Bronchial epithelial cell (primary cell): ENCODE measurements at regions not wholly inside any gene's neighbourhood (a gene's known extent, or its start where the extent isn't known, plus 50 kb on each side); places are given as distances from the start of the nearest gene placed in this dataset.

Experiments used
- DNase-seq: peaks from one replicate; pipeline ENCODE4 v3.0.0-alpha.2; 2010; ENCODE audit warnings: low read depth
- FAIRE-seq: peaks from 2 replicates; lab custom pipeline; 2011; peaks lifted over from hg19 to GRCh38; lab: Jason Lieb, UNC
- H3K27me3 ChIP-seq: 2 replicates; pipeline ENCODE4 v1.5.1; 2011; ENCODE audit warnings: low read length; ENCODE audit not compliant: control insufficient read depth, insufficient read depth
- H3K36me3 ChIP-seq: 2 replicates; pipeline ENCODE4 v1.5.1; 2011; ENCODE audit warnings: low read length; ENCODE audit not compliant: control insufficient read depth, insufficient read depth
- H3K4me3 ChIP-seq: 2 replicates; pipeline ENCODE4 v1.5.1; 2011; ENCODE audit warnings: mild to moderate bottlenecking, low read depth, low read length, control low read depth
- TF ChIP-seq, protein P1 (sequence below): IDR thresholded peaks from 2 replicates; pipeline ENCODE4 v1.5.1; 2011; ENCODE audit warnings: mild to moderate bottlenecking, moderate library complexity, low read length, control low read depth, inconsistent platforms; ENCODE audit not compliant: insufficient read depth, severe bottlenecking

GRCh38 chr4:43345323-43345925, 452.9 kb downstream of the GRXCR1 start:
- peak; percentile 67 for DNase-seq
- TF ChIP-seq, protein P1, sequence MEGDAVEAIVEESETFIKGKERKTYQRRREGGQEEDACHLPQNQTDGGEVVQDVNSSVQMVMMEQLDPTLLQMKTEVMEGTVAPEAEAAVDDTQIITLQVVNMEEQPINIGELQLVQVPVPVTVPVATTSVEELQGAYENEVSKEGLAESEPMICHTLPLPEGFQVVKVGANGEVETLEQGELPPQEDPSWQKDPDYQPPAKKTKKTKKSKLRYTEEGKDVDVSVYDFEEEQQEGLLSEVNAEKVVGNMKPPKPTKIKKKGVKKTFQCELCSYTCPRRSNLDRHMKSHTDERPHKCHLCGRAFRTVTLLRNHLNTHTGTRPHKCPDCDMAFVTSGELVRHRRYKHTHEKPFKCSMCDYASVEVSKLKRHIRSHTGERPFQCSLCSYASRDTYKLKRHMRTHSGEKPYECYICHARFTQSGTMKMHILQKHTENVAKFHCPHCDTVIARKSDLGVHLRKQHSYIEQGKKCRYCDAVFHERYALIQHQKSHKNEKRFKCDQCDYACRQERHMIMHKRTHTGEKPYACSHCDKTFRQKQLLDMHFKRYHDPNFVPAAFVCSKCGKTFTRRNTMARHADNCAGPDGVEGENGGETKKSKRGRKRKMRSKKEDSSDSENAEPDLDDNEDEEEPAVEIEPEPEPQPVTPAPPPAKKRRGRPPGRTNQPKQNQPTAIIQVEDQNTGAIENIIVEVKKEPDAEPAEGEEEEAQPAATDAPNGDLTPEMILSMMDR, result no peak
- no peak for FAIRE-seq
- Histone ChIP-seq H3K27me3 (no peaks in the 10 kb centered on the region), H3K36me3 (no peaks in the 10 kb centered on the region), H3K4me3 (no peak overlapping the region)

- Histone ChIP-seq H3K4me3 (no peak overlapping the region), H3K27me3 (no peaks in the 10 kb centered on the region), H3K36me3 (no peaks in the 10 kb centered on the region)
- TF ChIP-seq, protein P1, result no peak
- DNase-seq (peak; percentile 69), FAIRE-seq (no peak)
These were observed 456.1 kb downstream of the GRXCR1 start for GRCh38 chr4:43348591-43348990.

GRCh38 chr4:43351970-43352806, 459.7 kb downstream of the GRXCR1 start:
- FAIRE-seq (no peak), DNase-seq (peak; percentile 55)
- H3K4me3 ChIP-seq, result no peak overlapping the region
- H3K36me3 ChIP-seq, result no peaks in the 10 kb centered on the region
- no peaks in the 10 kb centered on the region for H3K27me3 ChIP-seq
- TF ChIP-seq, protein P1, result no peak

DNA sequence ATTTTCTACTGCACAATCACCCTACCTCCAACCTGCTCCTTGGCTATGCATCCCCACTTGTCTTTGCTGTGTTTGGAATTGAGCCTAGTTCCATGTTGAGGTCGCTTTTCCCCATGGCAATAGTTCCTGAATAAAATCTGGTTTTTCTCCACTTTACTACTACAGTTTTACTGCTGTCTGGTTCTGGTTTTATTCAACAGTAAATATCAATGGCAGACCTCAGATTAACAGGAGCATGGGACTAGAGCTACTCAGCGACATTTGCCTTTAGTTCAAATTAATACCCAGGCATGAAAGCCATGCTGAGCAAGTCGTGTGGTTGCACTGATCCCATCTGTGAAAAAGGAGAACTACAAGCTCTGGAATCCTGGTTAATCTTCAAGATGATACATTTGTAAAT, 460.3 kb downstream of the GRXCR1 start:
- DNase-seq (no peak), FAIRE-seq (no peak)
- Histone ChIP-seq H3K36me3 (no peaks in the 10 kb centered on the region), H3K4me3 (no peak overlapping the region), H3K27me3 (no peaks in the 10 kb centered on the region)
- TF ChIP-seq, protein P1, result no peak

DNA sequence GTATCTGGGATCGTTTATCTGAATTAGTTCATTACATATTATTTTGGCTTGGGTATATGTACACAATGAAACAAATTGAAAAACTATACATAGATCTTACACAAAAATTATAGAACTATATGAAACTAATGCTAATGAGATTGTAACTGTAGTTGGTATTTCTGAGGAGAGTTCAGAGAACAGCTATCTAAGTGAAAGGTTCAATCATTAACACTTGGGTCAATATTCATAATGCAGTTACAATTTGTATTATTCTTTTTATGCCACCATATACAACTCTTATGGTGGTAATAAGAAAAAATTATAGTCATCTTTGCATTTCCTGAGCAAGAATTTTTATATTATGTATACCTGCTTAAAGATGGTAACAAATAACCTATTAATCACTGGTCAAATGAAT, 461.0 kb downstream of the GRXCR1 start:
- FAIRE-seq (no peak), DNase-seq (no peak)
- H3K27me3 ChIP-seq, result no peaks in the 10 kb centered on the region
- H3K36me3 ChIP-seq, result no peaks in the 10 kb centered on the region
- H3K4me3 ChIP-seq, result no peak overlapping the region
- TF ChIP-seq, protein P1, result no peak
